ENCODE measurements at regions not wholly inside any gene's neighbourhood (a gene's known extent, or its start where the extent isn't known, plus 50 kb on each side); places are given as distances from the start of the nearest gene placed in this dataset.

- TF ChIP-seq EZH2 (IDR thresholded peaks at IDR 0.05; ENCODE audit: low read depth, unreplicated experiment) (no peak), CTCF (conservative IDR thresholded peaks at IDR 0.05; ENCODE audit: low read depth in 2 of 2) (no peak), NANOG (IDR thresholded peaks at IDR 0.05; ENCODE audit: borderline replicate concordance) (no peak), POLR2AphosphoS5 (IDR thresholded peaks at IDR 0.05; ENCODE audit: low read depth) (no peak), JUNB (IDR thresholded peaks at IDR 0.05; ENCODE audit: unreplicated experiment) (no peak), ETS1 (IDR thresholded peaks at IDR 0.05) (no peak), ZNF331 (CRISPR knock-in tag; IDR thresholded peaks at IDR 0.05; ENCODE audit: low read depth) (no peak), ZNF114 (CRISPR knock-in tag; IDR thresholded peaks at IDR 0.05) (no peak), CREB1 (CRISPR knock-in tag; IDR thresholded peaks at IDR 0.05; ENCODE audit: low read depth) (no peak), EZH2phosphoT487 (IDR thresholded peaks at IDR 0.05; ENCODE audit: unreplicated experiment) (no peak), REST (IDR thresholded peaks at IDR 0.05; ENCODE audit: unreplicated experiment) (no peak), ZNF462 (CRISPR knock-in tag; IDR thresholded peaks at IDR 0.05) (no peak), STAT1 (IDR thresholded peaks at IDR 0.05; ENCODE audit: unreplicated experiment) (no peak)
Measured at GRCh38 chr4:162557516-162558106, 393.8 kb upstream of the FSTL5 start.
